Endothelial cell of umbilical vein (primary cell): ENCODE measurements at regions not wholly inside any gene's neighbourhood (a gene's known extent, or its start where the extent isn't known, plus 50 kb on each side); places are given as distances from the start of the nearest gene placed in this dataset.

Experiments used
- BruUV-seq: library from RNA; stranded (reverse); fragments of 400-500 nt; replicated peaks from 2 replicates; lab custom pipeline; 2021; lab: Mats Ljungman, UMichigan
- CTCF ChIA-PET: fragments of 300-600, 350-600 bp; sonication (Branson Sonifier 250); formaldehyde crosslinking; loops from one replicate; lab custom pipeline; 2021; ENCODE audit warnings: antibody characterized with exemption, inconsistent platforms; lab: Charles Lee
- POLR2A ChIA-PET: fragments of 300-600, 350-600 bp; sonication (Branson Sonifier 250); formaldehyde crosslinking; loops from one replicate; lab custom pipeline; 2021; ENCODE audit warnings: antibody characterized with exemption, inconsistent platforms; lab: Charles Lee
- DNase-seq: peaks from one replicate; pipeline ENCODE4 v3.0.0-alpha.2; 2011; ENCODE audit warnings: low read depth, low spot score
- FAIRE-seq: peaks from 2 replicates; lab custom pipeline; 2011; peaks lifted over from hg19 to GRCh38; lab: Jason Lieb, UNC
- H2AFZ ChIP-seq: 2 replicates; pipeline ENCODE4 v1.6.0; 2012; ENCODE audit warnings: low read depth, low read length, control low read depth, inconsistent platforms
- H3K27ac ChIP-seq: 2 replicates; pipeline ENCODE4 v1.5.1; 2011; ENCODE audit warnings: low read depth, mild to moderate bottlenecking, control low read depth, low read length, moderate library complexity; ENCODE audit not compliant: insufficient read depth
- H3K27me3 ChIP-seq, 2 experiments: 2 replicates each; pipeline versions ENCODE4 v1.6.0 to v1.6.1; 2011; ENCODE audit warnings: low read length in 2 of 2, mixed read lengths in 1 of 2; ENCODE audit not compliant: control insufficient read depth in 2 of 2, insufficient read depth in 2 of 2
- H3K36me3 ChIP-seq, 2 experiments: 2 replicates in 1 of 2; 3 replicates in 1 of 2; pipeline ENCODE4 v1.5.1; 2011; ENCODE audit warnings: low read length in 2 of 2, mild to moderate bottlenecking in 1 of 2, moderate library complexity in 1 of 2; ENCODE audit not compliant: control insufficient read depth in 2 of 2, insufficient read depth in 2 of 2; ENCODE audit errors: extremely low read depth in 1 of 2
- H3K4me1 ChIP-seq: 3 replicates; pipeline ENCODE4 v1.5.1; 2011; ENCODE audit warnings: mild to moderate bottlenecking, low read length; ENCODE audit not compliant: control insufficient read depth, insufficient read depth; ENCODE audit errors: extremely low read depth
- H3K4me2 ChIP-seq: 2 replicates; pipeline ENCODE4 v1.6.1; 2011; ENCODE audit warnings: low read length, control low read depth, mixed read lengths; ENCODE audit not compliant: insufficient read depth
- H3K4me3 ChIP-seq, 3 experiments: fragments of 200-600 bp in 1 of 3; sonication (generic), shearing (Covaris generic) in 1 of 3; replicated peaks in 1 of 3; 2 replicates each; pipeline ENCODE4 v1.5.1; 2011 to 2016; ENCODE audit warnings: control low read depth in 3 of 3, low read length in 3 of 3, mild to moderate bottlenecking in 2 of 3, inconsistent platforms in 1 of 3, low read depth in 1 of 3, moderate library complexity in 1 of 3; ENCODE audit not compliant: insufficient read depth in 1 of 3
- H3K79me2 ChIP-seq: 2 replicates; pipeline ENCODE4 v1.6.0; 2012; ENCODE audit warnings: low read length, inconsistent platforms; ENCODE audit not compliant: control insufficient read depth, insufficient read depth
- H3K9ac ChIP-seq: replicated peaks from 2 replicates; pipeline ENCODE3; 2011; ENCODE audit warnings: low read length, control low read depth; ENCODE audit not compliant: insufficient read depth; ENCODE audit errors: extremely low read depth
- H3K9me1 ChIP-seq: replicated peaks from 3 replicates; pipeline ENCODE4 v1.6.0; 2011; ENCODE audit warnings: mild to moderate bottlenecking, low read length; ENCODE audit not compliant: control insufficient read depth, insufficient read depth; ENCODE audit errors: extremely low read depth
- H3K9me3 ChIP-seq: replicated peaks from 2 replicates; pipeline ENCODE4 v1.5.1; 2012; ENCODE audit warnings: low read length, inconsistent platforms; ENCODE audit not compliant: control insufficient read depth, insufficient read depth
- H4K20me1 ChIP-seq: replicated peaks from 2 replicates; pipeline ENCODE3; 2011; ENCODE audit warnings: mild to moderate bottlenecking, low read length; ENCODE audit not compliant: control insufficient read depth, insufficient read depth; ENCODE audit errors: extremely low read depth
- EZH2 ChIP-seq: IDR thresholded peaks from 2 replicates; pipeline ENCODE4 v1.6.1; 2012; ENCODE audit warnings: borderline replicate concordance, low read depth, mild to moderate bottlenecking, moderate library complexity, low read length, inconsistent platforms; ENCODE audit not compliant: severe bottlenecking
- FOS ChIP-seq: IDR thresholded peaks from 2 replicates; pipeline ENCODE4 v1.6.1; 2011; ENCODE audit warnings: mild to moderate bottlenecking, low read length, moderate library complexity, borderline replicate concordance; ENCODE audit not compliant: insufficient read depth
- GATA2 ChIP-seq: IDR thresholded peaks from 2 replicates; pipeline ENCODE4 v1.7.0; 2011; ENCODE audit warnings: low read depth, mild to moderate bottlenecking, moderate library complexity, mixed read lengths, low read length; ENCODE audit not compliant: insufficient read length, insufficient read depth
- JUN ChIP-seq: IDR thresholded peaks from 2 replicates; pipeline ENCODE4 v1.6.1; 2011; ENCODE audit warnings: borderline replicate concordance, low read depth; ENCODE audit not compliant: insufficient read length, insufficient read depth
- MAX ChIP-seq: IDR thresholded peaks from 2 replicates; pipeline ENCODE4 v1.6.1; 2011; ENCODE audit not compliant: insufficient read depth, insufficient read length
- MYC ChIP-seq: IDR thresholded peaks from one replicate; pipeline ENCODE4 v1.6.1; 2011; ENCODE audit warnings: mild to moderate bottlenecking, low read depth, low read length
- POLR2A ChIP-seq: IDR thresholded peaks from 2 replicates; pipeline ENCODE4 v1.6.1; 2012; ENCODE audit warnings: low read depth, mild to moderate bottlenecking, control low read depth, low read length
- POLR2AphosphoS5 ChIP-seq: IDR thresholded peaks from 2 replicates; pipeline ENCODE4 v1.6.1; 2012; ENCODE audit warnings: low read depth, mild to moderate bottlenecking, control low read depth, low read length, moderate library complexity; ENCODE audit not compliant: insufficient read depth
- dilution Hi-C: fragments of 300-500 bp; cut with MboI; formaldehyde crosslinking; loops from one replicate; pipeline ENCODE4 v1.15.0; 2019; ENCODE audit warnings: low sequenced_read_pairs; ENCODE audit not compliant: extremely low pct_ligation_motif_present
- intact Hi-C: fragments of 100-400 bp; cut with micrococcal nuclease; formaldehyde crosslinking; loops from one replicate; pipeline ENCODE4 v1.10.0; 2022
- TF ChIP-seq, protein P1 (sequence below), 2 donors: IDR thresholded peaks; 1 replicate in 1 of 2; 2 replicates in 1 of 2; pipeline ENCODE4 v1.5.1; 2011; ENCODE audit warnings: low read length in 2 of 2, mild to moderate bottlenecking in 2 of 2, moderate library complexity in 2 of 2, control low read depth in 1 of 2, inconsistent platforms in 1 of 2, low read depth in 1 of 2; ENCODE audit not compliant: insufficient read depth in 1 of 2; ENCODE audit errors: extremely low read depth in 1 of 2

GRCh38 chr2:52445686-52446085, 1321.9 kb upstream of the CHAC2 start:
- Histone ChIP-seq H3K36me3 (no peaks in the 10 kb centered on the region), H2AFZ (no peak overlapping the region), H4K20me1 (no peaks in the 10 kb centered on the region), H3K4me3 (no peak overlapping the region), H3K27me3 (no peaks in the 10 kb centered on the region), H3K79me2 (no peaks in the 10 kb centered on the region), H3K4me2 (no peak overlapping the region), H3K9me1 (no peaks in the 10 kb centered on the region), H3K4me1 (no peaks in the 10 kb centered on the region), H3K27ac (no peak overlapping the region), H3K9me3 (no peaks in the 10 kb centered on the region), H3K9ac (no peak overlapping the region)
- DNase-seq (no peak), FAIRE-seq (no peak)
- TF ChIP-seq EZH2 (no peak), POLR2AphosphoS5 (no peak), JUN (no peak), GATA2 (no peak), MYC (no peak), POLR2A (no peak), MAX (no peak), FOS (no peak)
- TF ChIP-seq, protein P1, sequence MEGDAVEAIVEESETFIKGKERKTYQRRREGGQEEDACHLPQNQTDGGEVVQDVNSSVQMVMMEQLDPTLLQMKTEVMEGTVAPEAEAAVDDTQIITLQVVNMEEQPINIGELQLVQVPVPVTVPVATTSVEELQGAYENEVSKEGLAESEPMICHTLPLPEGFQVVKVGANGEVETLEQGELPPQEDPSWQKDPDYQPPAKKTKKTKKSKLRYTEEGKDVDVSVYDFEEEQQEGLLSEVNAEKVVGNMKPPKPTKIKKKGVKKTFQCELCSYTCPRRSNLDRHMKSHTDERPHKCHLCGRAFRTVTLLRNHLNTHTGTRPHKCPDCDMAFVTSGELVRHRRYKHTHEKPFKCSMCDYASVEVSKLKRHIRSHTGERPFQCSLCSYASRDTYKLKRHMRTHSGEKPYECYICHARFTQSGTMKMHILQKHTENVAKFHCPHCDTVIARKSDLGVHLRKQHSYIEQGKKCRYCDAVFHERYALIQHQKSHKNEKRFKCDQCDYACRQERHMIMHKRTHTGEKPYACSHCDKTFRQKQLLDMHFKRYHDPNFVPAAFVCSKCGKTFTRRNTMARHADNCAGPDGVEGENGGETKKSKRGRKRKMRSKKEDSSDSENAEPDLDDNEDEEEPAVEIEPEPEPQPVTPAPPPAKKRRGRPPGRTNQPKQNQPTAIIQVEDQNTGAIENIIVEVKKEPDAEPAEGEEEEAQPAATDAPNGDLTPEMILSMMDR (IDR thresholded peaks at IDR 0.05; ENCODE audit: extremely low read depth in 1 of 2, insufficient read depth in 1 of 2, low read depth in 1 of 2, low read length in 2 of 2) = no peak
- intact Hi-C loops (no loop called here), dilution Hi-C loops (no loop called here)
- POLR2A ChIA-PET = no interaction called here
- no TSS peak for BruUV-seq
- CTCF ChIA-PET = interaction anchor here (0.8 kb wide), 1 partner anchor 9 kb away, joined by 3 read pairs; no protein-coding TSS in a partner anchor
